ENCODE measurements at regions not wholly inside any gene's neighbourhood (a gene's known extent, or its start where the extent isn't known, plus 50 kb on each side); places are given as distances from the start of the nearest gene placed in this dataset.

DNA sequence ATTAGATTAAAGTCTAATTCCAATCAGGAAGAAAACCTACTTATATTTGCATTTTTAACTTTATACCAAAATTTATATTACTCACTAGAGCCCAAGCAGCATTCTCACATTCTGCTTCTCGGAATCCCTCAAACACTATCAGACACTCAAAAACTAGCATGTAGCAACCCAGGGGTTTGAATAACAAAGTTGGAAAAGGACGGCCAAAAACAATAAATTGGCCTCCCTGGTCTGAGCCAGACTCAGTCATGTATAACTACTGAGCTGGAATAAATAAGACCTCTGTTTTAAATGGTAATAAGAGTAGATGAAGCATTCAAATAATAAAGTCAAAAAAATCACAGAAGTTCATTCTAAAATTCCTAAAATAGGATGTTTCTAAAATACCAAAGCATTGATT lies 290.9 kb downstream of the IRS1 start (continued):
- TF ChIP-seq RNF219 (CRISPR knock-in tag; IDR thresholded peaks at IDR 0.05): no peak
- TF ChIP-seq ZNF513 (CRISPR knock-in tag; conservative IDR thresholded peaks at IDR 0.05): no peak
- no peak for TF ChIP-seq ZNF34 (CRISPR knock-in tag; IDR thresholded peaks at IDR 0.05; ENCODE audit: borderline replicate concordance)
- TF ChIP-seq CHD4 (IDR thresholded peaks at IDR 0.05; ENCODE audit: borderline replicate concordance, low read length): no peak
- no peak for TF ChIP-seq NFKB2 (CRISPR knock-in tag; IDR thresholded peaks at IDR 0.05; ENCODE audit: borderline replicate concordance)
- TF ChIP-seq SALL2 (CRISPR knock-in tag; IDR thresholded peaks at IDR 0.05): no peak
- no peak for TF ChIP-seq MEF2D (CRISPR knock-in tag; IDR thresholded peaks at IDR 0.05)
- no peak for TF ChIP-seq ZNF670 (CRISPR knock-in tag; IDR thresholded peaks at IDR 0.05; ENCODE audit: borderline replicate concordance)
- no peak for TF ChIP-seq ZXDC (CRISPR knock-in tag; IDR thresholded peaks at IDR 0.05)
